ENCODE measurements at regions not wholly inside any gene's neighbourhood (a gene's known extent, or its start where the extent isn't known, plus 50 kb on each side); places are given as distances from the start of the nearest gene placed in this dataset.

DNA sequence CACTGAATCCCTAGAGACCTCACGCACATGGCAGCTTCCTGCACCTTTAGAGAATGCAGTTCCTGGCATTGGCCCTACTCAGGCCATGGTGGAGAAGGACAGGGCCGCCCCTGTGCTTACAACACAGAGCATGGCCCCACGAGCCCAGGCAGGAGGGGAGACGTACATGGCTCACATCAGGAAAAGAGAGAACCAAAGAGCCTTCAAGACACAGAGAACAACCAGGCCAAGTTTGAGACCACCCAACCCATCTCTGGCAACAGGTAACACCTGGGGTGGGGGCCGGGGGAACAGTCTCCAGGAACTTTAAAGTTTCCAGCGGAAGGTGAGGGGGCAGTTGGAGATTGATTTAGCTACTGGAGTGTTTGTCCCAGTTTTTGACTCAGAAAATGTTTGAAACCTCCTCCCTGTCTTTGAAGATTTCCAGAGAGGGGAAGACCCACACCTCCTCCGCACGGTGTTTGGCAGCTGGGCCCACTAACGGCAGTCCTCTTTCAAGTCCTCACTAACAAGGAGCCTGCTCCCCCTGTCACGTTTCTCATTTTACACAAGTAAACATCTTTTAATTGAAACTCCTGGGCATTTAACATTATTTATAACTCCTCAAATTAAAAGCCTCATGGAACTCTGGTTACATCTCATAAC, 1423.8 kb downstream of the TBC1D22A start:
- Histone ChIP-seq H2AK5ac (ENCODE audit: low read depth, low read length) (no peak overlapping the region), H4K5ac (ENCODE audit: low read depth, low read length) (no peak overlapping the region), H3K27ac (ENCODE audit: insufficient read depth, low read length) (no peak overlapping the region), H3K23ac (ENCODE audit: low read depth, low read length) (no peak overlapping the region), H3K9me1 (ENCODE audit: insufficient read depth, low read length) (no peaks in the 10 kb centered on the region), H3K27me3 (ENCODE audit: control insufficient read depth, insufficient read depth, low read length) (no peaks in the 10 kb centered on the region), H2BK120ac (ENCODE audit: low read depth, low read length) (no peak overlapping the region), H4K91ac (ENCODE audit: insufficient read depth, low read depth, low read length) (no peak overlapping the region), H3K4me1 (ENCODE audit: control insufficient read depth, insufficient read depth, low read length) (no peaks in the 10 kb centered on the region), H3K4ac (ENCODE audit: low read depth, low read length) (no peak overlapping the region), H4K20me1 (ENCODE audit: insufficient read depth, low read length) (no peaks in the 10 kb centered on the region), H3K4me2 (ENCODE audit: low read depth, low read length) (no peak overlapping the region), H3K56ac (ENCODE audit: extremely low read depth, insufficient read depth, low read length) (no peak overlapping the region), H4K8ac (ENCODE audit: low read depth in 2 of 2, low read length in 2 of 2) (no peak overlapping the region), H3K4me3 (ENCODE audit: insufficient read depth, low read depth, low read length) (no peak overlapping the region), H3K9me3 (ENCODE audit: control insufficient read depth, insufficient read depth, low read length) (peaks cover 56% of the 10 kb centered on the region), H3K36me3 (ENCODE audit: control insufficient read depth, insufficient read depth, low read length) (no peaks in the 10 kb centered on the region), H2AK9ac (replicated peaks; ENCODE audit: low read depth, low read length, poor library complexity) (no peak overlapping the region), H2BK15ac (ENCODE audit: low read depth, low read length) (no peak overlapping the region), H2AFZ (replicated peaks; ENCODE audit: low read length, poor library complexity) (no peak overlapping the region), H2BK5ac (ENCODE audit: low read depth, low read length, poor library complexity, severe bottlenecking) (no peak overlapping the region), H3K9ac (ENCODE audit: low read depth, low read length) (no peak overlapping the region), H3K18ac (ENCODE audit: low read depth, low read length) (no peak overlapping the region), H2BK20ac (ENCODE audit: low read depth, low read length) (no peak overlapping the region), H3K14ac (replicated peaks; ENCODE audit: low read depth, low read length) (no peak overlapping the region), H3K79me1 (ENCODE audit: low read depth in 1 of 2, low read length in 2 of 2) (no peaks in the 10 kb centered on the region)
- DNase-seq (no peak), ATAC-seq (ENCODE audit: low read depth) (no peak)
- BruUV-seq (replicated peaks): no TSS peak
- in situ Hi-C loops (cut with MboI; ENCODE audit: low sequenced_read_pairs): no loop called here
- POLR2A ChIA-PET (ENCODE audit: unreplicated experiment): no interaction called here
- WGBS, 2 experiments (ENCODE audit: extremely low coverage in 2 of 2, insufficient read length in 1 of 2): 75% methylated on average over 5 of the region's 10 CpGs; no CpG with 5 or more reads in 1 of the 2 experiments
- intact Hi-C loops (cut with micrococcal nuclease): no loop called here
- CTCF ChIA-PET: no interaction called here
- dilution Hi-C loops (cut with HindIII; ENCODE audit: low sequenced_read_pairs, unreplicated experiment): no loop called here
- TF ChIP-seq CEBPB (IDR thresholded peaks at IDR 0.05; ENCODE audit: low read depth, low read length): no peak
- TF ChIP-seq RAD21 (IDR thresholded peaks at IDR 0.05; ENCODE audit: low read length): no peak

All from IMR-90 (cell line).